Erythroblast (primary cell): ENCODE measurements at regions not wholly inside any gene's neighbourhood (a gene's known extent, or its start where the extent isn't known, plus 50 kb on each side); places are given as distances from the start of the nearest gene placed in this dataset.

Source experiments
- GATA1 ChIP-seq: IDR thresholded peaks from 2 replicates; pipeline ENCODE4 v1.6.1; 2011; ENCODE audit warnings: low read depth, mild to moderate bottlenecking, control low read depth, low read length, moderate library complexity
- POLR2A ChIP-seq: IDR thresholded peaks from 2 replicates; pipeline ENCODE4 v1.6.1; 2011; ENCODE audit warnings: mild to moderate bottlenecking, low read length

GRCh38 chr6:128642132-128642531 is 121.7 kb upstream of the PTPRK start:
- TF ChIP-seq GATA1 (no peak), POLR2A (no peak)
